ENCODE measurements at regions not wholly inside any gene's neighbourhood (a gene's known extent, or its start where the extent isn't known, plus 50 kb on each side); places are given as distances from the start of the nearest gene placed in this dataset.

DNA sequence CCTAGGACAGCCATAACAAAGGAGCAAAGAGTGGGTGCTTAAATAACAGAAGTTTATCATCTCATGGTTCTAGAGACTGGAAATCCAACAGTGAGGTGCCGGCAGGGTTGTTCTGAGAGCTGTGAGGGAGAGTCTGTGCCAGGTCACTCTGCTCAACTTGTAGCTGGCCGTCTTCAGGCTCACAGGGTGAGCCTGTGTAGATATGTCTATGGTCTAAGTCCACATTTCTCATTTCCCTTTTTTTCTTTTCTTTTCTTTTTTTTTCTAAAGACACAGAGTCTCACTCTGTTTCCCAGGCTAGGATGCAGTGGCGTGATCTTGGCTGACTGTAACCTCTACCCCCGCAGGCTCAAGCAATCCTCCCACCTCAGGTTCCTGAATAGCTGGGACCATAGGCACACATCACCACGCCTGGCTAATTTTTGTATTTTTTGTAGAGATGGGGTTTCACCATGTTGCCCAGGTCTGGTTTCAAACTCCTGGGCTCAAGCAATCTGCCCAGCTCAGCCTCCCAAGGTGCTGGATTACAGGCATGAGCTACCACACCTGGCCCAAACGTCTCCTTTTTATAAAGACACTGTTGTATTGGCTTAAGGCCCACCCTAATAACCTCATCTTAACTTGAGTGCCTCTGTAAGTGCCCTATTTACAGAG lies 142.2 kb downstream of the SP3 start:
- H2AFZ ChIP-seq (ENCODE audit: low read depth, low read length): no peak overlapping the region
- no peak overlapping the region for H3K4me3 ChIP-seq (ENCODE audit: low read depth in 1 of 2, low read length in 2 of 2)
- no peaks in the 10 kb centered on the region for H3K9me3 ChIP-seq (ENCODE audit: insufficient read depth, low read length, severe bottlenecking)
- no peak overlapping the region for H3K9ac ChIP-seq (ENCODE audit: low read depth, low read length)
- H3K79me2 ChIP-seq (ENCODE audit: insufficient read depth, low read length): no peaks in the 10 kb centered on the region
- peaks cover 13% of the 10 kb centered on the region for H3K27me3 ChIP-seq (ENCODE audit: insufficient read depth, low read length, poor library complexity)
- H4K20me1 ChIP-seq (ENCODE audit: insufficient read depth, low read length): no peaks in the 10 kb centered on the region
- H3K36me3 ChIP-seq (ENCODE audit: insufficient read depth, low read length): no peaks in the 10 kb centered on the region
- DNase-seq (no peak), ATAC-seq (ENCODE audit: insufficient read depth, low read depth) (no peak)
- no peaks in the 10 kb centered on the region for H3K4me1 ChIP-seq (ENCODE audit: insufficient read depth, low read length)
- no peak overlapping the region for H3K27ac ChIP-seq (ENCODE audit: low read length)
- H3K4me2 ChIP-seq (ENCODE audit: insufficient read depth, low read length): no peak overlapping the region
- no peak for TF ChIP-seq EZH2 (IDR thresholded peaks at IDR 0.05; ENCODE audit: borderline replicate concordance, low read depth, low read length, severe bottlenecking)
- TF ChIP-seq, protein P1, sequence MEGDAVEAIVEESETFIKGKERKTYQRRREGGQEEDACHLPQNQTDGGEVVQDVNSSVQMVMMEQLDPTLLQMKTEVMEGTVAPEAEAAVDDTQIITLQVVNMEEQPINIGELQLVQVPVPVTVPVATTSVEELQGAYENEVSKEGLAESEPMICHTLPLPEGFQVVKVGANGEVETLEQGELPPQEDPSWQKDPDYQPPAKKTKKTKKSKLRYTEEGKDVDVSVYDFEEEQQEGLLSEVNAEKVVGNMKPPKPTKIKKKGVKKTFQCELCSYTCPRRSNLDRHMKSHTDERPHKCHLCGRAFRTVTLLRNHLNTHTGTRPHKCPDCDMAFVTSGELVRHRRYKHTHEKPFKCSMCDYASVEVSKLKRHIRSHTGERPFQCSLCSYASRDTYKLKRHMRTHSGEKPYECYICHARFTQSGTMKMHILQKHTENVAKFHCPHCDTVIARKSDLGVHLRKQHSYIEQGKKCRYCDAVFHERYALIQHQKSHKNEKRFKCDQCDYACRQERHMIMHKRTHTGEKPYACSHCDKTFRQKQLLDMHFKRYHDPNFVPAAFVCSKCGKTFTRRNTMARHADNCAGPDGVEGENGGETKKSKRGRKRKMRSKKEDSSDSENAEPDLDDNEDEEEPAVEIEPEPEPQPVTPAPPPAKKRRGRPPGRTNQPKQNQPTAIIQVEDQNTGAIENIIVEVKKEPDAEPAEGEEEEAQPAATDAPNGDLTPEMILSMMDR (IDR thresholded peaks at IDR 0.05; ENCODE audit: borderline replicate concordance, extremely low read depth, low read length, poor library complexity, severe bottlenecking): no peak

DNA sequence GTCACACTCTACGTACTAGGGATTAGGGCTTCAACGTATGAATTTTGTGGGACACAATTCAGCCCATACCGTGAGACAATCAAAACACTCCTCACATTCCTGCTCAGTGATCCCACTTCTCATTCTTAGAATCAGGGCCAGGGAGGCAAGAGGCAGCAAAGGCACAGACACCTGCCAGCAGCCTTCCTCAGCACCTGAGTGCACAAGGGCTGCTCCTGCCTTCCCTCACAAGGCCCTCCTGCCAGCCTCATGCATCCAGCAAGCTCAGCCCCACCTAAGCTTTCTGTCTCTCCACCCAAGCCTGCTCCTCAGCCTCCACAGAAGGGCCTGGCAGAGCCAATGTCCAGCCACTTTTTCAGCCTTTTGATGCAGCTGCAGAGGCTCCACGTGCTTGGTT lies 141.6 kb downstream of the SP3 start:
- no peak for TF ChIP-seq EZH2 (IDR thresholded peaks at IDR 0.05; ENCODE audit: borderline replicate concordance, low read depth, low read length, severe bottlenecking)
- TF ChIP-seq, protein P1 (IDR thresholded peaks at IDR 0.05; ENCODE audit: borderline replicate concordance, extremely low read depth, low read length, poor library complexity, severe bottlenecking): no peak
- H3K9ac ChIP-seq (ENCODE audit: low read depth, low read length): no peak overlapping the region
- no peaks in the 10 kb centered on the region for H3K4me1 ChIP-seq (ENCODE audit: insufficient read depth, low read length)
- no peak overlapping the region for H3K4me2 ChIP-seq (ENCODE audit: insufficient read depth, low read length)
- ATAC-seq (ENCODE audit: insufficient read depth, low read depth): no peak
- H3K36me3 ChIP-seq (ENCODE audit: insufficient read depth, low read length): no peaks in the 10 kb centered on the region
- no peak overlapping the region for H3K27ac ChIP-seq (ENCODE audit: low read length)
- peaks cover 13% of the 10 kb centered on the region for H3K27me3 ChIP-seq (ENCODE audit: insufficient read depth, low read length, poor library complexity)
- no peaks in the 10 kb centered on the region for H4K20me1 ChIP-seq (ENCODE audit: insufficient read depth, low read length)
- DNase-seq: no peak
- H3K79me2 ChIP-seq (ENCODE audit: insufficient read depth, low read length): no peaks in the 10 kb centered on the region
- H3K4me3 ChIP-seq (ENCODE audit: low read depth in 1 of 2, low read length in 2 of 2): no peak overlapping the region
- no peak overlapping the region for H2AFZ ChIP-seq (ENCODE audit: low read depth, low read length)
- no peaks in the 10 kb centered on the region for H3K9me3 ChIP-seq (ENCODE audit: insufficient read depth, low read length, severe bottlenecking)

DNA sequence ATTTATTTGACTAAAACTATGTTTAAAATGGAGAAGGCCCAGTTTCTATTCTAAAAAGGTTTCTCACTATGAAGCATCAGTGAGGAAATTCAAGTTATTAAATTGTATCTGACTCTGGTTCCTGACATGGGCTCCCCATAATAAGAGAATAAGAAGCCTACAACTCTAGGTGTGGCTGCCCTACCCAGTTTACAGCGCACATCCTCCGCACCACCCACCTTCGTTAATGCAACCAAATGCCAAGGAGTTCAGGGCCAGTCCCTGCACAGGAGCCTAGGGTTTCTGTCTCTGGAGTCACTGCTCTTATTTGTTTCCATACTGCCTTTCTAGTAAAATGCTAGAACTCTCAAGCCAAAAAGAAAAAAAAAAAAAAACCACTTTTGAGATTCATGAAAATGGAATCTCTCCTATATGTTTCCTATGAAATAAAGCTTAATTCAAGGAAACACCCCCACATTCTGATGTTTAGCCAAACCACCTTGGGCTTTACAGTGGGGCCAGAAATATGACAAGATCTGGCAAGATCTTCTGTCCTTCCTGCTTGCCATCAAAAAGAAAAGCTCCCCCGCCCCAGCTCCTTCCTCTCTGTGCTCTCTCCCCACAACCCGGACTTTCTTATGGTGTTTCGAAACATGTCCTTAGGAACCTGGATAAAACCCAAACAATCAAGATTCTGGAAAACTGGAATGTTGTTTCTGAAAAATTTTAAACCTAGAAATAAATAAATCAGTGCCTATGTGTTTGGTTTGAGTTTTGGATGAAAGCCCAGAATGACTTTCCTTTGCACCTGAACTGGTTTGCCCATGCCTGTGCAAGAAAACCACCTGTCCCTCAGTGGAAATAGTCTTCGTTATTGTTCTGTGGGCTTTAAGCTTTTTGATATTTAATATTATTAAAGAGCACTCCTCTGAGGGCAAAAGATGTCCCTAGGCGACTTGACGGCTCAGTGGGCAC lies 136.7 kb downstream of the SP3 start:
- H3K4me2 ChIP-seq (ENCODE audit: insufficient read depth, low read length): no peak overlapping the region
- no peak for DNase-seq
- no peaks in the 10 kb centered on the region for H3K4me1 ChIP-seq (ENCODE audit: insufficient read depth, low read length)
- TF ChIP-seq EZH2 (IDR thresholded peaks at IDR 0.05; ENCODE audit: borderline replicate concordance, low read depth, low read length, severe bottlenecking): no peak
- TF ChIP-seq, protein P1 (IDR thresholded peaks at IDR 0.05; ENCODE audit: borderline replicate concordance, extremely low read depth, low read length, poor library complexity, severe bottlenecking): no peak
- no peaks in the 10 kb centered on the region for H3K27me3 ChIP-seq (ENCODE audit: insufficient read depth, low read length, poor library complexity)
- H4K20me1 ChIP-seq (ENCODE audit: insufficient read depth, low read length): no peaks in the 10 kb centered on the region
- H3K27ac ChIP-seq (ENCODE audit: low read length): no peak overlapping the region
- no peak overlapping the region for H2AFZ ChIP-seq (ENCODE audit: low read depth, low read length)
- ATAC-seq (ENCODE audit: insufficient read depth, low read depth): no peak
- H3K9me3 ChIP-seq (ENCODE audit: insufficient read depth, low read length, severe bottlenecking): no peaks in the 10 kb centered on the region
- no peaks in the 10 kb centered on the region for H3K79me2 ChIP-seq (ENCODE audit: insufficient read depth, low read length)
- no peaks in the 10 kb centered on the region for H3K36me3 ChIP-seq (ENCODE audit: insufficient read depth, low read length)
- H3K9ac ChIP-seq (ENCODE audit: low read depth, low read length): no peak overlapping the region
- no peak overlapping the region for H3K4me3 ChIP-seq (ENCODE audit: low read depth in 1 of 2, low read length in 2 of 2)

Measured in DND-41 (cell line).